ENCODE measurements at regions not wholly inside any gene's neighbourhood (a gene's known extent, or its start where the extent isn't known, plus 50 kb on each side); places are given as distances from the start of the nearest gene placed in this dataset.

DNA sequence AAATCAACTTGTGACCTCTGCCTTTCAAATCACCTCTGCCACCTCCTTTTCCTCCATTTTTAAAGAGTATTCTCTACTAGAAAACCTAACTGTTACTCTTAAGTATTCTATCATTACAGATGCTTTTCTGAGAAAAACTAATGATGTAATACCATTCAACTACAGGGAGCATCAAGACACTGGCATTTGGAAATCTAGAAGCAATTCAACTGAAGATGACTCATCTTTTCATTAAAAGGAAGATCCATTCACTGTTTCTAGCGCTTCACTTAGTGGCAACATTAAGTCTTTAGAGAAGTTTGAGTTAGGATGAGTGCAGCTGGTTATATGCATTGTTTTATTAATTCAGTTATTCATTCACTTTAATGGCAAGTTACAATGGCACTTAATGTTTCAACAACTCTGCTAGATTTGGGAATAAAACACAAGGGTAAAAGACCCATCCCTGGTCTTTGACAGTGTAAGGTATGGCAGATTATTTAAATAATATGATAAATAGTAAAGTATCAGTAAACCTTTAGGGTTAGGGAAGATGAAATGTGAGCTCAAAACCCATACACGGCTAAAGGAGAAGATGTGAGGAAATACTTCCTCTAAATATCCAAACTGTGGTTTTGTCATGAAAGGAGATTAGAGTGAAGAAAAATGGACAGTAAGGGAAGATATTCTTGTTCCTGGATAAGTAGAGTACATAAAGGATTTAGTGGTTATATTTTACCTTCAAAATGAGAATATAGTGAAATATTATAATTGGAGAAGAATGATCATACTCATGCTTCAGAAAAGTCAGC is 61.7 kb downstream of the KCNJ2 start:
- POLR2A ChIA-PET: no interaction called here
- Mint-ChIP-seq H3K4me1 (ENCODE audit: insufficient read depth, unreplicated experiment) (peaks cover 12% of the 10 kb centered on the region), H3K9me3 (ENCODE audit: unreplicated experiment) (no peaks in the 10 kb centered on the region), H3K36me3 (ENCODE audit: insufficient read depth, unreplicated experiment) (no peaks in the 10 kb centered on the region), H3K4me3 (ENCODE audit: unreplicated experiment) (no peak overlapping the region), H3K27me3 (ENCODE audit: insufficient read depth, unreplicated experiment) (no peaks in the 10 kb centered on the region), H3K27ac (ENCODE audit: low read depth, unreplicated experiment) (no peak overlapping the region)
- BruUV-seq (replicated peaks): no TSS peak
- CTCF ChIA-PET: no interaction called here
- DNase-seq (ENCODE audit: unreplicated experiment): peak; percentile 4
- intact Hi-C loops (cut with micrococcal nuclease): no loop called here
- TF ChIP-seq, protein P1, sequence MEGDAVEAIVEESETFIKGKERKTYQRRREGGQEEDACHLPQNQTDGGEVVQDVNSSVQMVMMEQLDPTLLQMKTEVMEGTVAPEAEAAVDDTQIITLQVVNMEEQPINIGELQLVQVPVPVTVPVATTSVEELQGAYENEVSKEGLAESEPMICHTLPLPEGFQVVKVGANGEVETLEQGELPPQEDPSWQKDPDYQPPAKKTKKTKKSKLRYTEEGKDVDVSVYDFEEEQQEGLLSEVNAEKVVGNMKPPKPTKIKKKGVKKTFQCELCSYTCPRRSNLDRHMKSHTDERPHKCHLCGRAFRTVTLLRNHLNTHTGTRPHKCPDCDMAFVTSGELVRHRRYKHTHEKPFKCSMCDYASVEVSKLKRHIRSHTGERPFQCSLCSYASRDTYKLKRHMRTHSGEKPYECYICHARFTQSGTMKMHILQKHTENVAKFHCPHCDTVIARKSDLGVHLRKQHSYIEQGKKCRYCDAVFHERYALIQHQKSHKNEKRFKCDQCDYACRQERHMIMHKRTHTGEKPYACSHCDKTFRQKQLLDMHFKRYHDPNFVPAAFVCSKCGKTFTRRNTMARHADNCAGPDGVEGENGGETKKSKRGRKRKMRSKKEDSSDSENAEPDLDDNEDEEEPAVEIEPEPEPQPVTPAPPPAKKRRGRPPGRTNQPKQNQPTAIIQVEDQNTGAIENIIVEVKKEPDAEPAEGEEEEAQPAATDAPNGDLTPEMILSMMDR (IDR thresholded peaks at IDR 0.05; ENCODE audit: unreplicated experiment): no peak

DNA sequence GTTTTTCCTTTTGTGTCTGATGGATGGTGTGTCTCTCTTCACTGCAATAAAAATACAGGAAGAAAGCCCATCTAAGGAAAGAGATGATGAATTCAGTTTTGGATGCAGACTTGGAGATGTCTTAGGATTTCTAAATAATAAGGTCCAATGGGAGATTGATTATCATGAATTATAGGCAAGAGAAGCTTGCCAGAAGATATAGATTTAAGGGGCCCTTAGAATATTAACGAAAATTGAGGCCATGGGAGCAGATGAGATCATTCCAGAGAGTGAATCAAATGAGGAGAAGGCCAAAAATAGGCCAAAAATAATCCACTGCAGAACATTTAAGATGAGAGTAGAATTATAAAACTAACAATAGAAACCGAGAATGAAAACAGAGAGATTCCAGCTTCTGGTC is 63.1 kb downstream of the KCNJ2 start:
- peaks cover 12% of the 10 kb centered on the region for H3K4me1 Mint-ChIP-seq (ENCODE audit: insufficient read depth, unreplicated experiment)
- ChIA-PET POLR2A (interaction anchor here (1.0 kb wide), 1 partner anchor 16 kb away, joined by 4 read pairs; no protein-coding TSS in a partner anchor), CTCF (interaction anchor here (1.4 kb wide), 1 partner anchor 319 kb away, joined by 3 read pairs; no protein-coding TSS in a partner anchor)
- DNase-seq (ENCODE audit: unreplicated experiment): no peak
- no peaks in the 10 kb centered on the region for H3K9me3 Mint-ChIP-seq (ENCODE audit: unreplicated experiment)
- intact Hi-C loops (cut with micrococcal nuclease): no loop called here
- no peaks in the 10 kb centered on the region for H3K27me3 Mint-ChIP-seq (ENCODE audit: insufficient read depth, unreplicated experiment)
- TF ChIP-seq, protein P1 (IDR thresholded peaks at IDR 0.05; ENCODE audit: unreplicated experiment): no peak
- H3K27ac Mint-ChIP-seq (ENCODE audit: low read depth, unreplicated experiment): no peak overlapping the region
- H3K36me3 Mint-ChIP-seq (ENCODE audit: insufficient read depth, unreplicated experiment): no peaks in the 10 kb centered on the region
- no TSS peak for BruUV-seq (replicated peaks)
- H3K4me3 Mint-ChIP-seq (ENCODE audit: unreplicated experiment): no peak overlapping the region

DNA sequence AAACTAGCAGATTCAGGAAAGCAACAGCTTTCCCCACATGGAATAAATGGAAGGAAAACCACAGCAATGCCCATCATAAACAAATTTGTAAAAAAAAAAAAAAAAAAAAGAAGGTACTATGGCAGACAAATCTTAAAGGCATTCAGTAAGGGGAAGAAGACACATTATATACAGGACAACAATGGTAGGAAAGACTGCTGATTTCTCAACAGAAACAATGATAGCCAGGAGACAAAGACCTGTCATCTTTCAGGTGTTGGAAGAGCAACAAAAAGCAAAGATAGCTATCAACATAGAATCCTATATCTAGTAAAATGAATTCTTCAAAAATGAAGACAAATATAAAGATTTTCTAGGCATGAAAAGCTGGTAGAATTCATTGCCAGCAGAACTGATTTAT is 65.9 kb downstream of the KCNJ2 start:
- no peaks in the 10 kb centered on the region for H3K9me3 Mint-ChIP-seq (ENCODE audit: unreplicated experiment)
- no peaks in the 10 kb centered on the region for H3K36me3 Mint-ChIP-seq (ENCODE audit: insufficient read depth, unreplicated experiment)
- CTCF ChIA-PET: no interaction called here
- TF ChIP-seq, protein P1 (IDR thresholded peaks at IDR 0.05; ENCODE audit: unreplicated experiment): no peak
- no peak for DNase-seq (ENCODE audit: unreplicated experiment)
- peaks cover 5% of the 10 kb centered on the region for H3K4me1 Mint-ChIP-seq (ENCODE audit: insufficient read depth, unreplicated experiment)
- intact Hi-C loops (cut with micrococcal nuclease): no loop called here
- no TSS peak for BruUV-seq (replicated peaks)
- POLR2A ChIA-PET: interaction anchor here (0.6 to 1.1 kb wide), 2 partner anchors 45 to 62 kb away, joined by 3 read pairs; no protein-coding TSS in a partner anchor
- H3K27me3 Mint-ChIP-seq (ENCODE audit: insufficient read depth, unreplicated experiment): no peaks in the 10 kb centered on the region
- H3K27ac Mint-ChIP-seq (ENCODE audit: low read depth, unreplicated experiment): no peak overlapping the region
- no peak overlapping the region for H3K4me3 Mint-ChIP-seq (ENCODE audit: unreplicated experiment)

DNA sequence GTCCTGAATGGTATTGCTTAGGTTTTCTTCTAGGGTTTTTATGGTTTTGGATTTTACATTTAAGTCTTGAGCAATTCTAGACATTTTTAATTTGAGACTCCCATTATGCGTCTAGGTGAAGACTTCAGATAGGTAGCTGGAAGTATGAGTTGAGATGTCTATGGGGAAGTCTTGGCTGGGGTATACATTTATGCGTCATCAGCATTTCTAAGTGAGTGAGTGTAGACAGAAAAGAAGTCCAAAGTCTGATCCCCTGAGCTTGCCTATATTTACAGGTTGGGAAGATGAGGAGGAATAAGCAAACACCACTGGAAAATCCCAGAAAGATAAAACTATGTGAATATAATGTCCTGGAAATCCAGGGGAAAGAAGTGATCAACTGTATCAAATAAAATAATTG is 68.9 kb downstream of the KCNJ2 start:
- H3K4me1 Mint-ChIP-seq (ENCODE audit: insufficient read depth, unreplicated experiment): no peaks in the 10 kb centered on the region
- H3K4me3 Mint-ChIP-seq (ENCODE audit: unreplicated experiment): no peak overlapping the region
- no peak overlapping the region for H3K27ac Mint-ChIP-seq (ENCODE audit: low read depth, unreplicated experiment)
- no peaks in the 10 kb centered on the region for H3K36me3 Mint-ChIP-seq (ENCODE audit: insufficient read depth, unreplicated experiment)
- no TSS peak for BruUV-seq (replicated peaks)
- no peaks in the 10 kb centered on the region for H3K27me3 Mint-ChIP-seq (ENCODE audit: insufficient read depth, unreplicated experiment)
- TF ChIP-seq, protein P1 (IDR thresholded peaks at IDR 0.05; ENCODE audit: unreplicated experiment): no peak
- no peaks in the 10 kb centered on the region for H3K9me3 Mint-ChIP-seq (ENCODE audit: unreplicated experiment)
- intact Hi-C loops (cut with micrococcal nuclease): no loop called here
- CTCF ChIA-PET: interaction anchor here (0.7 kb wide), 1 partner anchor 142 kb away, joined by 3 read pairs; no protein-coding TSS in a partner anchor
- POLR2A ChIA-PET: no interaction called here
- DNase-seq (ENCODE audit: unreplicated experiment): no peak

Measured in MCF 10A (cell line).